GM12872 (cell line): ENCODE measurements at regions not wholly inside any gene's neighbourhood (a gene's known extent, or its start where the extent isn't known, plus 50 kb on each side); places are given as distances from the start of the nearest gene placed in this dataset.

Source experiments
- CTCF ChIP-seq: IDR thresholded peaks from 3 replicates; pipeline ENCODE4 v1.5.1; 2011; ENCODE audit warnings: low read depth, mild to moderate bottlenecking, low read length, moderate library complexity; ENCODE audit not compliant: insufficient read depth

DNA sequence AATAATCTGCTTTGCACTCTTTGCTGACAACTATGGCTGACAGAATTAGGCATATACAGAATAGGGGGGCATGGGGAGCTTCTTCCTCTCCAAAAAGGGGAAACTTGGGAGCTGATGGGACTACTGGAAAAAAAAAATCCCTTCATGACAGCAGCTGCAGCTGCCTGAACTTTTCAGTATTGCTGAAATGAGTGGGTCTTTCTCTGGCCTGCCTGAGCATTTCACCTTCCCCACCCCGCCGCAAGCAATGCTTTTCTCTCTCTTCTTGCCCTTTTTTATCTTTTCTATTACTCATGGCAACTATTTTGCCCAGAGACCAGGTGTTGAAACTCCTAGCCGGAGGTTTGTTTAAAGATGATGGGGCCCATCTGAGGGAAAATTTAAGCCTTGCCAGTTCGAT is 244.9 kb downstream of the SEMA3D start:
- no peak for TF ChIP-seq CTCF

DNA sequence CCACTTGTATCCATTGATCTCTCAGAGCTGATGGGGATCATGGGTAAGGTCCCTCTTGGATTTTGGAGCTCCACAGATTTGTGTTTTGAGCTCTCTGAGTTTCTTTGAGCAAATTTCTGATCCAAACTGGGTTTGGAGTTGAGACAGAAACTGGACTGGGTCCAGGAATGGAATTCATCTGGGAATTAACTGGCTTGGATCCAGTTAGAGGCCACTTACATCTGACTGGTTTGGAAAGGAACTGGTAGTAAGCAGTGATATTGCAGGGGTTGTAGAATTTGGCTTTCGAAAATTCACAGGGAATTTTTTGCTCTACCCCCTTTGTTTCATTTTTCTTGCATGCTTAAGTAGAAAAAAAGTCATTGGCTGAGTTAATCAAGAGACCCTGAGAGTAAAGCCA is 245.6 kb downstream of the SEMA3D start:
- TF ChIP-seq CTCF, result no peak

GRCh38 chr7:84939888-84940287 is 247.0 kb downstream of the SEMA3D start:
- TF ChIP-seq CTCF, result no peak

GRCh38 chr7:84939442-84939841 is 247.4 kb downstream of the SEMA3D start:
- TF ChIP-seq CTCF, result no peak

GRCh38 chr7:84924353-84924752 is 262.5 kb downstream of the SEMA3D start:
- no peak for TF ChIP-seq CTCF

DNA sequence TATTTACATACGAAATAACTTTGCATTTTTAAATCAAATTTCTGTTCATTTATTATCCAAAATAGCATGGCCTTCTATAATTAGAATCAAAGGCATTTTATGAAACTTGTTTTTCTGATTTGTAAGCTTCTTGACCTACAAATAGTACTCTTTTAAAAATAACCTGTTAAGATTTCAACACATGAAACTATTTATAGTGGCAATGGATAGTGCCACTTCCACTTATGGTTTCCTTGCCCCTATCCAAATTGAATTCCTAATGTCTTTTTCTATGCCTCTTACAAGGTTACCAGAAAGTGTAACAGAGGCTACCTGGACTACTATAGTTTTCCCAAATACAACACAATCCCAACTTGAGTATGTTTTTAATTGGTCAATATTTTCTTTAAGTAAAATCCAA is 263.5 kb downstream of the SEMA3D start:
- TF ChIP-seq CTCF, result no peak

- no peak for TF ChIP-seq CTCF
Measured at GRCh38 chr7:84921154-84921553, 265.7 kb downstream of the SEMA3D start.

- no peak for TF ChIP-seq CTCF
Measured at GRCh38 chr7:84916161-84916560, 270.7 kb downstream of the SEMA3D start.
